ENCODE measurements at regions not wholly inside any gene's neighbourhood (a gene's known extent, or its start where the extent isn't known, plus 50 kb on each side); places are given as distances from the start of the nearest gene placed in this dataset.

DNA sequence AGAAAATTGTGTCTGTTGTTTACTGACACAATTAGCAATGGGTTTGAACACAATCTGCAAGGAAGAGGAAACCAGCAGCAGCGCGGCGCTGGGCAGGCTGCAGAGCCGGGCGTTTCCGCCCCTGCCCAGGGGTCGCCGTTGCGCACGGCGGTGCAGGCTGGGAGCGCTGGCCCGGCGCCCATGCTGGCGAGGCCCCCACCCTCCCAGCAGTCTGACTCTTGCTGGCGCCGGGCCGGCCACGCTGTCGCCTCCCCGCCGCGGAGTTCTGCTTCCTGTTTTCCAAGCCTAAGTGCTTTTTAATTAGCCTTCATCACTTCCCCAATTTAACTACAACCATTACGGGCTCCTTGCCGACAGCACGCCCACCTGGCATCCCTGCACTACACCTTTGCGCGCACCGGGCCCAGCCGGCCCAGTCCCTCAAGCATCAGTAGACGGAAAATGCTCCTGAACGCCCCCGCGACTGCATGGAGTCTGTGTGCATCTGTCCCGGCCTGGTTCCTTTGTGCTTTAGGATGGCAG is 212.1 kb downstream of the GXYLT1 start:
- peak; percentile 28 for DNase-seq (ENCODE audit: low spot score)

DNA sequence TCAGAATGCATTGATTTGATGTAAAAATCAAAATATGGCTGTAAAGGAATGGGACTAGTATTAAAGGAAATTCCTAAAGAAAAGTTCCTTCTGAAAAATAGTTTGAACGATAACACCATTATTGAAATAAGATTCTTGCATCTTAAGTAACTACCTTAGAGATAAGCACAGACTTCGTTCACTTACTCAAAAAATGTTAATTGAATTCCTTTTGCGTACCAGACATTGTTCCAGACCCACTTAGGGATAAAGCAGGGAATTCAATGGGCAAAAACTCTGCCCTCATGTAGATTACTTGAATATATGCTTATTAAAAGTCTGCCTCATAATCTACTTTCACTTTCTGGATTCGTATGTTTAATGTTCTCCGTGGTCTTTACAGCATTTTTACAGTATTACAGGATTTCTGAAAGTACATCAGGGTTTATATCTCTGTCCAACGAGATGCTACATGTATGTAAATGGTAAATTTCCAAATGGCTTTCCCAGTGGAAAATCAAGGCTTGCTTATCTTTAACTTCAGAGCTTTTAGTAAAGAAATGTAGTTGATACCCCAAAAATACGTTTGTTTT is 213.7 kb downstream of the GXYLT1 start:
- no peak for DNase-seq (ENCODE audit: low spot score)

DNA sequence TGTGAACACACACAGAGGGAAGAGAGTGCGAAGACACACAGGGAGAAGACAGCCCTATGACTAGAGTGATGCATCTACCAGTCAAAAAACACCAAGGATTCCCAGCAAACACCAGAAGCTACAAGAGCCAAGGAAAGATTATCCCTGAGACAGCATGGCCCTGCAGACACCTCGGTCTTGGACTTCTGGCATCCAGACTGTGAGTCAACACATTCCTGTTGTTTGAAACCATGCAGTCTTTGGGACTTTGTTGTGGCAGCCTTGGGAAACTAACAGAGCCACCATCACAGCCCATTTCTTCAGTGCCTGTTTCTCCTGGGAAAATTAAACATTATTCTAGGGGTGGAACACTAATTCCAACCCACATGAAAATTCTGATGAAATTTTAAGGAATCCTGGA is 220.6 kb downstream of the GXYLT1 start:
- DNase-seq (ENCODE audit: low spot score): no peak

DNA sequence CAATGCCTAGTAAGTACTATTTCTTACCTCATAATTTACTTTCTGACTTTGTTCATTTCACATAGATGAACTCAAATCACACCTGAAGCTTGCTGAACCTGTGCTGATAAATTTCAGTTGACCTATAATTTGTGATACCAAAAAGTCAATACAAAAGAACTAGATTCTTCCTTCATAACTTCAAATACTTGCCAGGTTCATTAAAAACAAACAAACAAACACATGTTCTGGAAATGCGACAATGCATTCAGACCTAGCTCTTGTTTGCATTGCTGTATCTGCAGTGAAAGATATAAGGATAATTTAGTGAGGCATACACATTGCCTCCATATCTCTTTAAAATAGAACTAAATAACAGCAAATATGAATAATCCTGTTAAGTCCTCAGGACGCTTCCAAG is 221.3 kb downstream of the GXYLT1 start:
- no peak for DNase-seq (ENCODE audit: low spot score)

DNA sequence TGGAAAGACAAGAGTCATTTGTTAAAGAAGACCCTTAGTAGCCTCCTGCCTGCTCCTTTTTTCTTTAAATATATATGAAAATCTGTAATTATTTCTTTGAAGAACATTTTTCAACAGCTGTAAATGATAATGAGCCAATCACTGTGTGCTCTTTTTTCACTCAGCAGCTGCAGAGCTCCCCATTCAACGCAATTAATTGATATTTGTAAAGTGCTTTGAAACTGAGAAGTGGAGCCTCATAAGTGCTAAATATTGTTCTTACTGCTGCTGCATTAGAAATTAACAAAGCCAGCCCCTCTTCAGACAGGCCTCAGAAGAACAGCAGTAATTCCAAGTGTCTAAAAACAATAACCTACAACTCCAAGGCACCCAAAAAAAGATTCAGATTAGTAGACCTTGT is 224.3 kb downstream of the GXYLT1 start:
- no peak for DNase-seq (ENCODE audit: low spot score)

DNA sequence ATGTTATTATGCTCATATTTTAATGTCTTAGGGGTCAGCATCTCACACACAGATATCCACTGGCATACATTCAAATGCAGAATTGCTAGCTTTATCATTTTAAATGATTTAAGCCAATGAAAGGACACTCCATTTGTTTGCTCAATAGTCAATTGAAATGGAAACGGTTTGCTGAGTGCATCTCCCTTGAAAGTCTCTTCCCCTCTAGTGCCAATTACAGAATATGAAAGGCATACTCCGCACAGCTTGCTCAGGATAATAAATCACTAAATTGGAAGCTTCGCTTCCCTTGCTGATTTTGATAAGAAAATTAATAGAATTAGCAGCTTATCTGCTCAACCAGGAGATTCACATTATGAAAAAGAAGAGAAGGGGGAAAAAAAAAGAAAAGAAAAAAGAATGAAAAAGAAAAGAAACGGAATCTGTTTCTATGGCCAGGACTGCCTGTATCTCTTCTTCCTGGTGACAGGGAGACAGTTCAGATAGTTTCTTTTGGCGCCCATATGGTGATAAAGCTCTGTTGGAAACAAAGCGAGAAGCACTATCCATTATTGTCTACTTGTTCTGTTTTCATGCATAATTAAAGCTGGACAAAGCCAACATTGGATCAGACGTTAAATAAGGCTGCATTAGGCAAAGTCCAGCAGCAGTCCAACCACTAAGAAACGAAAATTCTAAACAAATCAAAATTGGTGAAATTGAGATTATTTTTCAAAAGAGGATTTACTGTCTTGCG is 225.0 kb downstream of the GXYLT1 start:
- DNase-seq (ENCODE audit: low spot score): no peak

DNA sequence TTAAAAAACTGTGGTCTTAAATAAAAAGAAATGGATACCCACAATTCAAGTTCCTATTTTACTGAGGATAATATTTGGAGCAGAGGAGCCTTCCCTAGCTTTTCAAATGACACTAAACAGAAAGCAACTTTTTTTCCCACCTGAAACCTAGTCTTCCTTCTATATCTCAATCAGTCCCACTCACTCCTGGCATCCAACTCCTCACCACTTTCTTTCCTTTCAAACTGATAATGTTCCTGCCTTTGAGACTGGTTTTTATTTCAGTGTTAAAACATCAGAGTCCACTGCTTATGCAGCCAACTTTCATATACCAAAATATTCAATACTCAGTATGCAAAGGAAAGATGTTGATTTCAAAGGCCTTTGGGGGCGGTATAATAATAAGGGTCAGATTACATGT is 225.6 kb downstream of the GXYLT1 start:
- no peak for DNase-seq (ENCODE audit: low spot score)

DNA sequence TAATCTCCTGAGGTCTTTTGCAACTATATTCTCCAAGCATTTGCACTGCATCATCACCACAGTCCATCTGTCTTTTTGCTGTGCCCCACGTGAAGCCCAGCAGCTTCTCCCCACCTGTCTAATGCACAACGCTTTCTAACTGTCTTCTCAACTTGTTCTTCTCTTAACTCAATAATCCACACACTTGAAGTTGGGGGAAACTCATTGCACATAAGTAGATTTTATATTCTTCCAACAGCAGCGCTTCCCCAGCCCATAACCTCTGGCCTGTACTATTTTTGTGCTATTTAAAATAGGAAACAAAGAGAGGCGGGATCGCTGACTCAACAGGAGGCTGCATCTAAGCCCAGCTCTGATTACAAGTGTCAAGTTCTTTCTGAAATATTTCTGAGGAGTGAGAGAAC is 226.7 kb downstream of the GXYLT1 start:
- no peak for DNase-seq (ENCODE audit: low spot score)

DNA sequence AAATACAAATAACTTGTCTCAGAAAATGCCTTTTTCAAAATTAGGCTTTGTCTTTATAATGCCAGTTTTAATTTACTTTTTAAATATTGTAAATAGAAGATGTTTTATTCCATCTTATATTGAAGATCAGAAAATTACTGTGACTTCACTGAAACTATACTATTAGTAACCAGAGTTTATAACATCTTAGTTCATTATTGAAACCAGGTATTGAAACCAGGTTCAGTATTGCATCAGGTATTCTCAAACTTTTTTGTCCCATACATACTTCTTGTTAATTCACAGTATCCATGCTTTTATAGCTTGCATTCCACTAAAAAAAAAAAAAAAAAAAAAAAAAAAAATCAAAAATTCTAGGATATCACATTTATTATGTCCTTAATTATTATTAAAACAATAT is 227.5 kb downstream of the GXYLT1 start:
- DNase-seq (ENCODE audit: low spot score): no peak

DNA sequence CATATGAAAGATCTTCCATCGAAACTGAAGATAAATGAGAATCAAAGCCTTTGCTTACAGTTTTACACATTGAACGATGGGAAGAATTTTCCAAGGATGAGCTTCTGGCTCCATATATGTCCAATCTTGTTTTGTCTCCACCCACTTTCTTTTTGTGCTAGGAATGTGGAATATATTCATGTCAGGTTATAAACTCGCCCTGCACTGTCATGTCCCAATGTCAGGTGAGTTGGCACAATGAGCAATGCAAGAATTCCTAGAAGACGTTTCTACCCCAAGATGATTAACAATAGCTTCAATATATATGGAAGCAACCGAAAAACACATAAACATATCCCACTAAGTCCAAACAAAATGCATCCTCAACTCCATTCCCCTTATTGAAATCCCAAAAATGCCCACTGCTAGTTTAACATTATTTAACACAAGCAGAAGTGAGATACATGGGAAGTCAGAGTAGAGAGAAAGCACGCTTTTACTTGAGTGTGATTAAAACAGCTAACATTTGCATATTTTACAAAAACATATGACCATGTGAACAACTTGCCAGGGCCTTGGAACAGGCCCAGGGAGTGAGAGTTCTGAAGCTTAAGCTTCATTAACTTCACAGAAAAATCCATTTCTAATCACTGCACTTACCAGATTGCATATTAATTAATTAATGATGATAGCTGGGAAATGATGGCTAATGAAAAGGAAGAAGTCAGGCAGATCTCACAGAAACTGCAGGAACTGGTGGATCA is 233.9 kb downstream of the GXYLT1 start:
- DNase-seq (ENCODE audit: low spot score): no peak

DNA sequence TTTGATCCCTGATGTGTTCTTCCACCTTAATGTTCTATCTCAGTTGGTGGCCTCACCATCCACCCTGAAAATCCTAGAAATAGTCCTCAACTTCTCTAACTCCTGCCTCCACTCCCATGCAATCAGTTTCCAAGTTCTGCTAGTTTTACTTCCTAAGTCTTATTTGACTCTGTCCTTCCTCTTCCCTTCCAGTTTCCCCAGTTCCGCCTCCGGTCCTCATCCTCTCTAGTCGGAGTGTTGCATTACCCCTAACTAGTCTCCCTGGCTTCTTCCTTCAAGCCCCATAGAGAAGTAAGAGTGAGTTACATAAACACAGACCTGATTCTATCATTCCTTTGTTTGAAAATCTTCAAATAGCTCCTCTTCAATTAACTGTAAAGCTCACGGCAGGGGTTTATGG is 236.5 kb downstream of the GXYLT1 start:
- DNase-seq (ENCODE audit: low spot score): no peak

DNA sequence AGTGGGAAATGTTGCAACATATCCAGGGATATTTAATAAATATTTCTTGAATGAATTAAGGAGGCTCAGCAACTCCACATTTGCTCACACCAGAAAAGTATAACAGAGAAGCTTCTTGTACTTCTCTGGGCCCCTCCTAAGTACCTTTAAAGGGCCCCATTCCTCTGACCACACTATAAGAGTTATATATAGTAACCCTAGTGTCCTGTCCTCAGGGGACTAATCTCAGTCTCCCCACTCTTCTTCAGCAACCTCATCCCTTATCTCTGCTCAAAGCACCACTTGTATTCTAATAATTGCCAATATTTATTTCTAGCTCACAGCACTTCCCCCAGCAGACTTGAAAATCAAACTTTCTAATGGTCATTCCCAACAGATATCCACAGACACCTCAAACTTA is 237.1 kb downstream of the GXYLT1 start:
- no peak for DNase-seq (ENCODE audit: low spot score)

DNA sequence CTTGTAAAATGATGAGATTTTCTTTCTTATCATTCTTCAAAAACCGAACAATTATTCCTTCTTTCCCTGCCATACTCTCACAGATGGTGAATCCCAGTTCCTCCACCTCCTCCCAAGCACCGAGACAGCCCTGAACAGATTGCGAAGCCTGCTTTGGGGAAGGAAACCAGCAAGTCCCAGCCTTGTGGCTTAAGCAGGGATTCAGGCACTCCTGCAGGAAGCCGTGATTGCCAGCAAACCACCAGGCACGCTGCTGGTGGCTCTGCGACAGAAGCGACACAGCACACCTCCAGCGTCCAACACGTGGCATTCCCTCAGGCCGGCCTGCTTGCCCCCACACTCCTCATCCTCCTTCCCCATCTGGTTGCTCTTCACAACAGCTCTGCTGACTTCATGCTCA is 237.7 kb downstream of the GXYLT1 start:
- peak; percentile 66 for DNase-seq (ENCODE audit: low spot score)

DNA sequence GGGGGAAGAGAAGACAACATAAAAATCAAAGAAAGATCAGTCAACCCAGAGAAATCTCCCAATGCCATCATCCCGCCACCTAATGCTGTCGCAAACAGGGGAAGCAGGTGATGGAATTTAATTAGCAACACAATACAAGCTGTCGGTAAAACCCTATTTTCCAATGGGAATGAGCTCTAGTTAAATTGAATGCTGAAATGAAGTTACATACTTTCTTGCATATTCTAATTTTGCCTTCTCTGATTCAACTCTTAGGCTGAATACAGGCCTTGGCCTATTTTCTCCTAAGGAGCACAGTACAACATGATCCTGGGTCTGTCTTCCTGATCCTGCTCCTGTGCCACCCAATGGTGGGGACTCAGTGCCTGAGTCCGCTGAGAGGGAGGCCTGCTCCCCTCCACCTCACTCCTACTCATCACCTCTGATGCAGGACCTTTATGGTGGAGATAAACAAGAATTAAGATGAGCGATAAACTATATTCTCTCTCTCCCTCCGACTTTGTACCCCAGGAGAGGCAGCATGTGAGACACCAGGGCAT is 238.8 kb downstream of the GXYLT1 start:
- no peak for DNase-seq (ENCODE audit: low spot score)

DNA sequence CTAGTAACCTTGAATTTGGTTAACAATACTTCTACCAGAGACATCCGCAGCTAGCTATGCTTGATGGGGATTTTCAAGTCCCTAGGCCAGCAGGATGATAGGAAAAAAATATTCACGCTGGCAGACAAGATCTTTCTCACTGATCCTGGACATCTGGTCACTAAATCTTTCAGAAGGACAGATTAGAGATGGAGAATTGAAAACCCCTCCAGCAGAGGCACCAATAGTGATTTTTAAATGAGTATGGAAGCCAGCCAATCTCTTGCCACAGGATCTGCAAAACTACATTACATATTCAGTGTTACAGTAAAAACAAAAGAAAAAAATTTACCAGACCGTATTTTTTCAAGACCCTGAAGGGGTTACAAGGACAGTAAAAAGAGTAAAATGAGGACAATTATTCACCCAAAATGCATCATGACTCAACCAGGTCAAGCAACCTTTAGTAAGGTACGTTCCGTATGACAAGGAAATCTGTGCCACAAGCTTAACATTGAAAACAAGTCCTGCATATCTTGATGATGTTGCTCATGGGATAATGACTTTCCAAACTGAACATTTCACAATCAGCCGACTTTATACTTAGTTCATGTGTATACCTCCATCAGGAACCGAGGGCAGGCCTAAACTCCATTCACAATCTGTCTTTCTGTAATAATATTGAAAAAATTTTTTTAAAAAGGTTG is 239.5 kb downstream of the GXYLT1 start:
- no peak for DNase-seq (ENCODE audit: low spot score)

DNA sequence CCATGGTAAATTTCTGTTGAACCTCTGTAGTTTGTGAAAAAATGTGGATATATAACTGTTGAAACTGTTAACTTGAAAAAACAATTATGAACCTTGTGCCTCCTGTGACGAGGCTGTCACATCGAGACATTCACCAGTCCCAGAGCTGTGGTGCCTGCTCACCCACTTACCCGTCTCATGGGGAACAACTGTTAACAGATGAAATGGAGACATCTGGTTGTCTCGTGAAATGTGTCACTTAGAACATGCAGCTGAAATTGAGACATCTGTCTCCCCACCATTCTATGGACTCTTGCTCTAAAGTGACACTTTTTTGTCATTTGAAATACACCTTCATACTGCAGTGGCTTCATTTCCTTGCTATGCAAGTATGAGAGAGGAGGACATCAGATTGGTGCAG is 240.6 kb downstream of the GXYLT1 start:
- DNase-seq (ENCODE audit: low spot score): no peak

DNA sequence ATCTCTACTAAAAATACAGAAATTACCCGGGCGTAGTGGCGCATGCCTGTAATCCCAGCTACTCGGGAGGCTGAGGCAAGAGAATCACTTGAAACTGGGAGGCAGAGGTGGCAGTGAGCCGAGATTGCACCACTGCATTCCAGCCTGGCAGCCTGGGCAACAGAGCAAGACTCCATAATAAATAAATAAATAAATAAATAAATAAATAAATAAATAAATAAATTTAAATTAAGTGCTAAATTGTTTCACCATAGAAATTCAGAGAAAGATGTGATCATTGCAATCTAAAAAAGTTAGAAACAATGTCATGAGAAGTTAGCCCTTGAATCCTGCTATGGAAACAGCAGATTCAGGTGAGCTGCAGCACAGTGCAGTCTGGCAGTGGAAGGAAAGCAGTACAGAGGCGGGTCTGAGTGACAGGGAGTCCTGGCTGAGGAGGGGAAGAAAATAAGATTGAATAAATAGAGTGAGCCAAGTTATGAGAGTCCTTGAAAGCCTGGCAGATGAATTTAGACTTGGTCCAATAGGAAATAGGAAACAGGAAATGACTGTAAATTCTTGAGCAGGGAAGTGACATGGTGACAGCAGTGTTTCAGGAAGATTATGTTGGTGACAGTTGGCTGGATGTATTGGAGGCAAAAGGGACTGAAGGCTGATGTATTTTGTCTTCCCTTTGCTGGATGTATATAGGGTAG is 241.5 kb downstream of the GXYLT1 start:
- no peak for DNase-seq (ENCODE audit: low spot score)

DNA sequence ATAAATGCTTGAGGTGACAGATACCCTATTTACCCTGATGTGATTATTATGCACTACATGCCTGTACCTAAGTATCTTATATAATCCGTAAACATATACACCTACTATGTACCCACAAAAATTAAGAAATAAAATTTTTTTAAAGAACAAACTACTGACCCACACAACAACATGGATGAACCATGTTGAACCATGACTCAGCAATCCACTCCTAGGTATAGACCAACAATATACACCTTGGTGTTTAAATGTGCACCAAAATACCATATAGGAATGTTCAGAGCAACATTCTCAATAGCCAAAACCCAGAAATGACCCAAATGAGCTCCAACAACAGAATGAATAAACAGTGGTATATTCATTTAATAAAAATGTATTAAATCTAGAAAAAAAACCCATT is 245.1 kb downstream of the GXYLT1 start:
- DNase-seq (ENCODE audit: low spot score): no peak

DNA sequence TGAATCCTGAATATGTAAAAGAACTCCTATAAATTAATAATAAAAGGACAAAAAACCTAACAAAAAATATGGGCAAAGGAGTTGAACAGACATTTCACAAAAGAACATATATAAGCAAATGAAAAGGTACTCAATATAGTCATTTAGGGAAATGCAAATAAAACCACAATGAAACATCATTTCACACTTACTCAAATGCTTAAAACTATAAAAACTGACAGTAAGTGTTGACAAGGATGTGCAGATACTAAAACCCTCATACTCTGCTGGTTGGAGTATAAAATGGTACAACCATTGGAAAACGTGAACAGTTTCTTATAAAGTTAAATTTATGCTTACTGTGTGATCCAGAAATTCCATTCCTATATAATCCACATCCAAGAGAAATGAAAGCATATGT is 247.1 kb downstream of the GXYLT1 start:
- DNase-seq (ENCODE audit: low spot score): no peak

DNA sequence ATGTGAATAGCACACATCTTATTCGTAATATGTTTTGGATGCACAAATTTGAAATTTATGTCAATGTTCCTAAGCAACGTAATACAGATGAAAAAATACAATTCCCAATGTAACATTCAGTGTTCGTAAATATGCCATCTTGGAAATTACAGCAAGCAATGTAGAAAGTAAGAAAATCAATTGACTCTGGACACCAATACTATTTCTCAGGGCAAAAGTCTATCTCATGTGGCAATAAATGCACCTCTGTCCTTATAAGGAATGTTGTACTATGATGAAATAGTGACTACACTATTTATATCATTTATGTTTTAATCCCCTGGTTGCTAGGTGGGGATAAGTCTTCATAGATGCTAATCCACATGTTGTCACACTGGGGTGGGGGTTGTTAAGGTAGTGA is 251.2 kb downstream of the GXYLT1 start:
- no peak for DNase-seq (ENCODE audit: low spot score)

DNA sequence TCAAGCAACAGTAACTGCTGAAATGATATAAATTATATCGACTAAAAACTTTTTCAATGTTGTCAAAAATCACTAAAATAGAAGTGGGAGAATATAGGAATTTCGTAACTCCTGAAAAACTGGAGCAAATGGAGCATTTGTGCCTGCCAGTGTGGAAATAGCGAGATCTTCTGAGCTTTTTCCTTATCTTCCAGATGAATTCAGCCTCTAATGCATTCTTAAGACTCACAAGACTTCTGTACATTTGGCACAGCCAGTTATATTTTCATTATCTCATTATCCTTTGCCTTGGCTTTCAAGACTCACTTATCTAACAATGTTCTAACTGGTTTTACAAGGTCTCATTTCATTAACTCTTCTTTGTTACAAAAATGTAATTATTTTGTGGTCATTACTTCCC is 252.4 kb downstream of the GXYLT1 start:
- DNase-seq (ENCODE audit: low spot score): no peak

DNA sequence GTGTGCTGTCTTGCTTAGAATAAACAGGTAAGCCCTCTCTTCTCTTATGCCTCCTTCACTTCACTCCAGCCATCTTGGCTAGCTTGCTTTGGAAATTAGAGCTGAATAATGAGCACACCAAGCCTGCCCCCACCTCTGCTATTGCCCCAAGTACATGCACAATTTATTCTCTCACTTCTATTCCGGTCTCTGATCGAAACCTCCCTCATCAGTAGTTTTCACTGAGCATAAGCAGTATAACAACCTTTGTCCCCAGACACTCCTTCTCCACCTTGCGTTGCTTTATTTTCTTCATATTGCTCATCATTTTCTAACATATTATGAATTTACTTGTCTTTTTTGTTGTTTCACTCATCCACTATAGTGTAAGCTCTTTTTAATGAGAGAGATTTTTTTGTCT is 253.4 kb downstream of the GXYLT1 start:
- no peak for DNase-seq (ENCODE audit: low spot score)
